ENCODE measurements at regions not wholly inside any gene's neighbourhood (a gene's known extent, or its start where the extent isn't known, plus 50 kb on each side); places are given as distances from the start of the nearest gene placed in this dataset.

- TF ChIP-seq ZFX (IDR thresholded peaks at IDR 0.05) = no peak
- peak; percentile 10; the same call in 1 of the 2 replicates for TF ChIP-seq CTCF (conservative IDR thresholded peaks at IDR 0.05)
- no peak overlapping the region for H3K27ac ChIP-seq
Measured at GRCh38 chr4:124515591-124515990, 196.9 kb downstream of the ANKRD50 start.

- no peak overlapping the region for H3K27ac ChIP-seq
- TF ChIP-seq CTCF (conservative IDR thresholded peaks at IDR 0.05) (no peak), ZFX (IDR thresholded peaks at IDR 0.05) (no peak)
Measured at GRCh38 chr4:124519196-124519595, 193.3 kb downstream of the ANKRD50 start.

- H3K27ac ChIP-seq = no peak overlapping the region
- no peak for TF ChIP-seq CTCF (conservative IDR thresholded peaks at IDR 0.05)
- TF ChIP-seq ZFX (IDR thresholded peaks at IDR 0.05) = no peak
Measured at GRCh38 chr4:124523816-124524215, 188.7 kb downstream of the ANKRD50 start.

- TF ChIP-seq CTCF (conservative IDR thresholded peaks at IDR 0.05) = no peak
- no peak for TF ChIP-seq ZFX (IDR thresholded peaks at IDR 0.05)
- no peak overlapping the region for H3K27ac ChIP-seq
Measured at GRCh38 chr4:124525524-124525923, 187.0 kb downstream of the ANKRD50 start.

GRCh38 chr4:124526331-124526730 lies 186.2 kb downstream of the ANKRD50 start:
- TF ChIP-seq CTCF (conservative IDR thresholded peaks at IDR 0.05) (no peak), ZFX (IDR thresholded peaks at IDR 0.05) (no peak)
- H3K27ac ChIP-seq = no peak overlapping the region

- TF ChIP-seq ZFX (IDR thresholded peaks at IDR 0.05) = no peak
- TF ChIP-seq CTCF (conservative IDR thresholded peaks at IDR 0.05) = no peak
- H3K27ac ChIP-seq = no peak overlapping the region
Measured at GRCh38 chr4:124526769-124527168, 185.8 kb downstream of the ANKRD50 start.

- TF ChIP-seq ZFX (IDR thresholded peaks at IDR 0.05) (no peak), CTCF (conservative IDR thresholded peaks at IDR 0.05) (no peak)
- H3K27ac ChIP-seq = no peak overlapping the region
Measured at GRCh38 chr4:124527364-124527763, 185.2 kb downstream of the ANKRD50 start.
